ENCODE measurements at regions not wholly inside any gene's neighbourhood (a gene's known extent, or its start where the extent isn't known, plus 50 kb on each side); places are given as distances from the start of the nearest gene placed in this dataset.
"Not testable (repeated sequence)": the region's sequence is repeated elsewhere in the genome, so short reads cannot be mapped to it uniquely, and the experiment has no call there.

GRCh38 chr4:85106805-85107336 lies 140.4 kb upstream of the WDFY3 start:
- no peak for DNase-seq

- DNase-seq, result no peak
These were observed 141.1 kb upstream of the WDFY3 start for GRCh38 chr4:85107553-85107952.

GRCh38 chr4:85113706-85114105 lies 147.2 kb upstream of the WDFY3 start:
- DNase-seq, result no peak

GRCh38 chr4:85114526-85114925 lies 148.0 kb upstream of the WDFY3 start:
- no peak for DNase-seq

- DNase-seq, result no peak
These were observed 149.5 kb upstream of the WDFY3 start for GRCh38 chr4:85116008-85116407.

- no peak for DNase-seq
These were observed 159.2 kb upstream of the WDFY3 start for GRCh38 chr4:85125688-85126087.

GRCh38 chr4:85126991-85127591 lies 160.6 kb upstream of the WDFY3 start:
- DNase-seq, result no peak

GRCh38 chr4:85127653-85128052 lies 161.2 kb upstream of the WDFY3 start:
- no peak for DNase-seq

GRCh38 chr4:85128246-85129204 lies 162.0 kb upstream of the WDFY3 start:
- DNase-seq, result no peak

- DNase-seq, result not testable (repeated sequence)
These were observed 163.1 kb upstream of the WDFY3 start for GRCh38 chr4:85129354-85130125.

- DNase-seq, result no peak
These were observed 165.6 kb upstream of the WDFY3 start for GRCh38 chr4:85132117-85132516.

- DNase-seq, result no peak
These were observed 166.1 kb upstream of the WDFY3 start for GRCh38 chr4:85132570-85132969.

- DNase-seq, result not testable (repeated sequence)
These were observed 173.3 kb upstream of the WDFY3 start for GRCh38 chr4:85139749-85140148.

GRCh38 chr4:85142451-85142850 lies 176.0 kb upstream of the WDFY3 start:
- DNase-seq, result no peak

- DNase-seq, result peak; percentile 18
These were observed 181.1 kb upstream of the WDFY3 start for GRCh38 chr4:85147481-85148076.

- no peak for DNase-seq
These were observed 183.2 kb upstream of the WDFY3 start for GRCh38 chr4:85149676-85150075.

- no peak for DNase-seq
These were observed 184.9 kb upstream of the WDFY3 start for GRCh38 chr4:85151371-85151770.

GRCh38 chr4:85151786-85152185 lies 185.3 kb upstream of the WDFY3 start:
- DNase-seq, result no peak

- DNase-seq, result no peak
These were observed 186.0 kb upstream of the WDFY3 start for GRCh38 chr4:85152480-85152879.

GRCh38 chr4:85153221-85153620 lies 186.7 kb upstream of the WDFY3 start:
- DNase-seq, result no peak

- DNase-seq, result no peak
These were observed 188.1 kb upstream of the WDFY3 start for GRCh38 chr4:85154591-85154990.

GRCh38 chr4:85165808-85166207 lies 199.3 kb upstream of the WDFY3 start:
- DNase-seq, result no peak

- no peak for DNase-seq
These were observed 199.8 kb upstream of the WDFY3 start for GRCh38 chr4:85166318-85166717.

Data from CD4-positive, alpha-beta T cell treated with Interleukin-4 for 4 hours (primary cell).